Jurkat, Clone E6-1 (cell line): ENCODE measurements at regions not wholly inside any gene's neighbourhood (a gene's known extent, or its start where the extent isn't known, plus 50 kb on each side); places are given as distances from the start of the nearest gene placed in this dataset.

Experiments
- DNase-seq: peaks from one replicate; pipeline ENCODE4 v3.0.0-alpha.2; 2011; ENCODE audit warnings: low read depth, low spot score
- H3K4me3 ChIP-seq: 2 replicates; pipeline ENCODE4 v1.5.1; 2011; ENCODE audit warnings: mild to moderate bottlenecking, low read length, control low read depth, moderate library complexity

DNA sequence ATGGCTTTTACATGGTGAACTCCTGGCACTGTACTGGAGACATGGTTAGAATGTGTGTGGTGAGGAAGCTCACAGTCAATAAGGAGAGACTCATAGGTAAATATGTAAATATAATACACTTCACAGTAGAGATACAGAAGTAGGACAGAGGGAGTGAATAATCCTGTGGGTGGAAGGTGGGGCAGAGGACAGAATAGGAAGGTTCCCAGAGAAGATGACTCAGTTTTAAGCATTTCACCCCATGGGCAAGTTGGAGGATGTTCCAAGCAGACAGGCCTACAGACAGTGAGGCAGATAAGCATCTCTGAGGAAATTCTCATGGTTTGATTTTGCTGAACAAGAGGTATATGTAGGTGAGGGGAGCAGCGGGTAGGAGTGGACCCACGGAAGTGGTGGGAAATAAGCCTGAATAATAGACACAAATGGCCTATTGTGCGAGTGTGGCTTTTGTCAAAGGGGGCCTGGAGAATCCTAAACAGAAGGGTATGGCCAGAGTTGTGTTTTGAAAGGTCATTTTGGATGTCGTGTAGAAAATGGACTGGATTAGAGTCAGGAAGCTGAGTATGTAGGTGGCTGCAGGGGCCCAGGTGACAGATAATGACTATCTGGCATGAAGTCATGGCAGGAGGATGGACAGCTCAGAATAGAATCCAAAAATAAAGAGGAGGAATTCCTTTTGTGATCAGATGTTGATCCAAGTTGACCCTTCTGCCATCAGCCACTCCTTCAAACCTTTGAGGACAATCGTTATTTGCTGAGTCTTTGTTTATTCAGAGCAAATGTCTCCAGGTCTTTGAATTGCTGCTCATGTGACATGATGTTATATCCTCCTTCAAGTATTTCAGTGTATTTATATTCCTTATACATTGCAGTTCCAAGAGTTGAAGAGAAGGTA lies 97.3 kb upstream of the THRB start:
- no peak for DNase-seq
- H3K4me3 ChIP-seq, result no peak overlapping the region

- DNase-seq, result no peak
These were observed 99.5 kb upstream of the THRB start for GRCh38 chr3:24594161-24594560.

DNA sequence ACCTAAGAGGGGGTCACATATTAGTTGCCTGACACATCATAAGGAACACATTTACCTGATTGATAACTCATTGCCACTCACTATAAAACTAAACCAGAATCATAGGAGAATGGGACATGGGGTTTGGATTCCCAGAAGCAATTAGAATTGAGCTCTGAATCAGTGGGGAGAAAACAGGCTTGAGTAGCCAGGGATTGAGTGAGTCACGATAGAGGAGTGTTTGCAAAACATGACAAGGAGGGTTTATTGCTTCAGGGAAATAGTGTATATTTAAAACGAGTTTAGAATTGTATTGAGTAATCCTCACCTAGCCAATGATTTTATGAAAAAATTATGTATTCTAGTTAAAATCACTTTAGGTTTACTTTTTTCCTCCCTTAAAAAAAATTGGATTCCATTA lies 101.1 kb upstream of the THRB start:
- DNase-seq, result no peak
- no peak overlapping the region for H3K4me3 ChIP-seq

More at GRCh38 chr3:24594161-24594560, 99.5 kb upstream of the THRB start:
- H3K4me3 ChIP-seq, result no peak overlapping the region

DNA sequence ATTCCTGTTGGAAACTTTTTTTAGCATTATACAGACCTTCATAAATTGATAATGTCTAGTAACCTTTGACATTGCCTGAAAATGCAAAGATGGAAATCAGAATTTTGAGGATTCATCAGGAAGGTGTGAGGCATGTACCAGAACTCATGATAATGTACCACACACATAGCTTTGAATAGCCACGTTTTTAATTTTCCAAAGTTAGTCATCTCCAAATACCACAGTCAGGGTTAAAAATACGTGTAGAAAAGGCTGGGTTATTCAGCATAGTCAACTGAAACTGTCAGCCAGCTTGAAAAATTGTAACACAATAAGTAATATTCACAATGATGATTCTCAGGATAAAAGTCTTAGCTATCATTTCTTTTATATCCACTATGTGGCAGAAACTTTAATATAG lies 102.0 kb upstream of the THRB start:
- DNase-seq, result no peak
- no peak overlapping the region for H3K4me3 ChIP-seq

GRCh38 chr3:24598695-24599470 lies 104.2 kb upstream of the THRB start:
- no peak overlapping the region for H3K4me3 ChIP-seq
- no peak for DNase-seq

DNA sequence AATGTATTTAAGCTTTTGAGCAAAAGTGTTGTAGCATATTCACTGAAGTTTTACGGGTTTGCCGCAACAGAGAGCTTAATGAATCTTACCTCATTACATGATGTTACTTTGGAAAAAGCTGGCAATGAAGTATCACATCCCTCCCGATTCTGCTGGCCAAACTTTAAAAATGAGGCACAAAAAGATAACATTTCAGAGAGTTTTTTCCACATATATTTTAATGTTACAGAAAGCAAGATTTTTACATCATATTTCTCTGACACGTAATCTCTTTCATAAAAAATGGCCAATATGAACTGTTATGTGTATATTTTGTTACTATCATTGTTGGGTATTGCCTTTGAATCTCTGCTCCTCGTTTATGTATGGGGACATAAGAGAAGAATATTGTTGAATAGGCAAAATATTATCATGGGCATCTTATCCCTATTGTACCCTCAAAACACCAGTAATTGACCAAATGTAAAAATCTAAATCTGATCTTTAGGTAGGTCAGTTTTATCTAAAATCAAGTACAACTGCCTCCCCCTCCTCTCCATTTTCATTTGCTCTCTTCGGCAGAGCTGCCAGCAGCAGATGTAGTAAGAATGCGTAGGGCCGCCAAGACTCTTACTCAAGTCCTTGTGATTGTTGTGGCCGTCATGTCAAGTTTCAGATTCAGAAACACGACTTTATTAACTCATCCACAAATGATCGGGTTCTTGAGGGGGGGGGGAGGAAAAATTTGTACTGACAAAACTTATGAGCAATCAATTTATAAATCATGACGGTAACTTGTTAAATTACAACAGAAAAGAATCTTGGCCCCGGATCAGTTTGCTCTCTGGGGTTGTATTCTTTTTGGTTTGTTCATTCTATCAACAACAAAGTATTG lies 106.7 kb upstream of the THRB start:
- no peak for DNase-seq
- no peak overlapping the region for H3K4me3 ChIP-seq

- no peak overlapping the region for H3K4me3 ChIP-seq
- no peak for DNase-seq
These were observed 109.6 kb upstream of the THRB start for GRCh38 chr3:24604215-24604614.

- no peak for DNase-seq
- H3K4me3 ChIP-seq, result no peak overlapping the region
These were observed 110.9 kb upstream of the THRB start for GRCh38 chr3:24605511-24606028.

DNA sequence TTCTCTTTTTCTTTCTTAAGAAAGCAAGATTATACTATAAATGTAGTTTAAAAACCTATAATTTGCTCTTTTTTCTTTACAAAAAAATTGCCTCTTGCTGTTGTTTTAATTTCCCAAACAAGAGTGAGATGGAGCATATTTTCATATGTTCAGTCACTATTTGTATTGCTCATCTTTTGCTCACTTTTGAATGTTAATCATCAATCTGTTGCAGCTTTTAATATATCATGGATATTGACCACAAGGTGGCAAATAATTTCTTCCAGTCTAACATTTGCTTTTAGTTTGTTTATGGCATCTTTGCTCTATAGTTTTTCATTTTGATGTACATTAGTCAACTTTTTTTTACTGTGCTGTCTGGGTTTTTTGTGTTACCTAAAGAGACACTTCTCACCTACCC lies 112.6 kb upstream of the THRB start:
- no peak for DNase-seq
- no peak overlapping the region for H3K4me3 ChIP-seq

DNA sequence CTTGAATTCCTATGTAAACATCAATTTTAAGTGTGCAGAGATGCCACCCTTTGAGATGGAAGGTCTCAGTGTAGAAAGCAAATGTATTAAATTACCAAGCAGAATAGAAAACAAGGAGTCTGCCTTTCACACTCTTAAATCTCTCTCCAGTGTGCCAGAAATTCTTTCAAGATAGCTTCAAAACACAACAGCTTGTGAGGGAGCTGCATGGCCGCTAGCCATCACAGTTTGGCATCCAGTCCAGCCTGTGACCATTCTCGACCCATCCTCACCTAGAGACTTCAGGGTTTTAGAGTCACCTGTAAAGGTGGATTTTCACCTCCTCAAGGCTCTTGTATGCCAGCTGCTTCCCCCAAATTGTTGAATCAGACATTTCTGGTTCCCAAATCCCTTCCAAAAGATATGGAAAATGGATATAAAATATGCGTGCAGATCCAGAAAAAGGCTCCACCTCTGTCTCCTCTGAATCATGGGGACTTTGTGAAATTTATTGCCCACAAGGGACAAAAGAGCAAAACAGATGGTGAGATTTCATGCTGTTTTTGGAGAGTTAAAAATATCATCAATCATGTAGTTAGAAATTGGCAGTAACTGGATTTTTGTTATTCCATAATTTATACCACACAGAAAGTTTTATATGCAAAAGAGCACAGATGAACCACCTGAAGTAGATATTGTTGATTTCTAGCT lies 114.2 kb upstream of the THRB start:
- no peak for DNase-seq
- no peak overlapping the region for H3K4me3 ChIP-seq

- no peak overlapping the region for H3K4me3 ChIP-seq
- DNase-seq, result no peak
These were observed 119.7 kb upstream of the THRB start for GRCh38 chr3:24614359-24614758.

DNA sequence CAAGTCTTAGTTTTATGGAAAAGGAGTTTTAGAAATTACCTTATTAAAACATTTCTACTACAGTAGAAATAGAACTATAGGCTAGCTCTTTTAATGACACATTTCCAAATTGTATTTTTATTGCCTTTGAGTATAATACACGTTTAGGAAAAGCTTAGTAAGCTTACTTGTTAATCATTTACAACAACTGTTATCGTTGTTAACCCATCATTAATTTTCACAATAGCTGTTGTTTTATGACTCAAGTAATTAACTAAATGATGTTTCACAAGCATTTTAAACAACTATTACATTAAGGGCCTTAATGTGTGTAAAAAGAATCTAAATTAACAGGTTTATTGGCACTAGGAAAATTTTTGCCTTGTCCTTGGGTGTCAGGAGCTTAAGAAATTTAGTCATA lies 120.5 kb upstream of the THRB start:
- DNase-seq, result no peak
- H3K4me3 ChIP-seq, result no peak overlapping the region

- H3K4me3 ChIP-seq, result no peak overlapping the region
- DNase-seq, result no peak
These were observed 121.6 kb upstream of the THRB start for GRCh38 chr3:24616110-24616829.

- H3K4me3 ChIP-seq, result no peak overlapping the region
- no peak for DNase-seq
These were observed 127.5 kb upstream of the THRB start for GRCh38 chr3:24622138-24622537.

GRCh38 chr3:24622696-24623225 lies 128.1 kb upstream of the THRB start:
- no peak overlapping the region for H3K4me3 ChIP-seq
- DNase-seq, result no peak

DNA sequence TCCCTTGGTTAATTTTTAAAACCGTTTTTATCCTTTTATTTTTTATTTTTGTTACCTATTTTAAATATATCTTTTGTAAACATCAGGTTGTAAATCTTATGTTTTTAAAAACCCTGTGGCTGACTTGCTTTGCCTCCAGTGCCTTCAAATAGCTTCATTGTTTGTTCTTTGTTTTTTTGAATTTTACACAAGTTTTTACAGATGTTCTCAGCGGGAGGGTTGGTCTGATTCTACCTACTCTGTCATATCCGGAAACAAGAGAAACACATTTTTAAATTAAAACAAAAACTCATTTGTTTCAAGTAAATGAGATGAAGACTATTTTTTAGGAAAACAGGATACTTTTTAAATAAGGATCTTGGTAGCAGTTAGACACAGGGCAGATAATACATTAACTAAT lies 129.0 kb upstream of the THRB start:
- no peak overlapping the region for H3K4me3 ChIP-seq
- no peak for DNase-seq

- DNase-seq, result no peak
- H3K4me3 ChIP-seq, result no peak overlapping the region
These were observed 130.5 kb upstream of the THRB start for GRCh38 chr3:24624938-24625681.
